ENCODE measurements at regions not wholly inside any gene's neighbourhood (a gene's known extent, or its start where the extent isn't known, plus 50 kb on each side); places are given as distances from the start of the nearest gene placed in this dataset.
"Not testable (repeated sequence)": the region's sequence is repeated elsewhere in the genome, so short reads cannot be mapped to it uniquely, and the experiment has no call there.

GRCh38 chr5:82466986-82467561, 188.9 kb upstream of the RPS23 start:
- no peak for FAIRE-seq

GRCh38 chr5:82465235-82465634, 187.1 kb upstream of the RPS23 start:
- FAIRE-seq, result no peak

GRCh38 chr5:82459626-82460025, 181.5 kb upstream of the RPS23 start:
- no peak for FAIRE-seq

- not testable (repeated sequence) for FAIRE-seq
Observed at GRCh38 chr5:82455317-82455716, 177.2 kb upstream of the RPS23 start.

- no peak for FAIRE-seq
Observed at GRCh38 chr5:82448374-82448773, 170.2 kb upstream of the RPS23 start.

GRCh38 chr5:82447913-82448312, 169.8 kb upstream of the RPS23 start:
- no peak for FAIRE-seq

GRCh38 chr5:82446809-82447208, 168.7 kb upstream of the RPS23 start:
- no peak for FAIRE-seq

GRCh38 chr5:82445726-82446335, 167.7 kb upstream of the RPS23 start:
- FAIRE-seq, result no peak

- FAIRE-seq, result no peak
Observed at GRCh38 chr5:82439750-82440445, 161.7 kb upstream of the RPS23 start.

- FAIRE-seq, result not testable (repeated sequence)
Observed at GRCh38 chr5:82437565-82437964, 159.4 kb upstream of the RPS23 start.

- no peak for FAIRE-seq
Observed at GRCh38 chr5:82436291-82436690, 158.1 kb upstream of the RPS23 start.

GRCh38 chr5:82434696-82435660, 156.8 kb upstream of the RPS23 start:
- FAIRE-seq, result not testable (repeated sequence)

GRCh38 chr5:82426464-82427154, 148.5 kb upstream of the RPS23 start:
- no peak for FAIRE-seq

- FAIRE-seq, result no peak
Observed at GRCh38 chr5:82425591-82425990, 147.4 kb upstream of the RPS23 start.

- FAIRE-seq, result no peak
Observed at GRCh38 chr5:82424211-82424610, 146.1 kb upstream of the RPS23 start.

GRCh38 chr5:82422751-82423181, 144.6 kb upstream of the RPS23 start:
- no peak for FAIRE-seq

- no peak for FAIRE-seq
Observed at GRCh38 chr5:82422001-82422740, 144.0 kb upstream of the RPS23 start.

GRCh38 chr5:82421119-82421518, 143.0 kb upstream of the RPS23 start:
- FAIRE-seq, result no peak

GRCh38 chr5:82420524-82420923, 142.4 kb upstream of the RPS23 start:
- not testable (repeated sequence) for FAIRE-seq

GRCh38 chr5:82419559-82420332, 141.6 kb upstream of the RPS23 start:
- no peak for FAIRE-seq

- no peak for FAIRE-seq
Observed at GRCh38 chr5:82418608-82418950, 140.4 kb upstream of the RPS23 start.

Data from TTC549 (cell line).